Naive thymus-derived CD8-positive, alpha-beta T cell (primary cell): ENCODE measurements at regions not wholly inside any gene's neighbourhood (a gene's known extent, or its start where the extent isn't known, plus 50 kb on each side); places are given as distances from the start of the nearest gene placed in this dataset.

Experiments used
- ATAC-seq, 2 donors: fragments of 150-1000 bp; cut with Tn5 transposase in 1 of 2; sonication (Bioruptor Pico), chemical (Tn5 transposase) in 1 of 2; 1 replicate in 1 of 2; 2 replicates in 1 of 2; pipeline ENCODE4 v1.10.0; 2021; ENCODE audit warnings: mild to moderate bottlenecking in 2 of 2, moderate library complexity in 2 of 2
- POLR2A ChIA-PET: fragments of 350-600 bp; sonication (Branson Sonifier 250); formaldehyde crosslinking; loops from one replicate; lab custom pipeline; 2021; ENCODE audit warnings: antibody characterized with exemption; lab: Charles Lee
- DNase-seq, 10 donors: peaks; one replicate each; pipeline versions ENCODE4 v3.0.0 to v3.0.0-alpha.2; 2020 to 2022
- H3K27ac Mint-ChIP-seq, 10 donors: one replicate each; pipeline ENCODE4 v1.8.0; 2020 to 2022; ENCODE audit warnings: mild to moderate bottlenecking in 10 of 10, mixed read lengths in 10 of 10, moderate library complexity in 4 of 10, inconsistent platforms in 1 of 10
- H3K27me3 Mint-ChIP-seq, 5 donors: one replicate each; pipeline ENCODE4 v1.8.0; 2021 to 2022; ENCODE audit warnings: mixed read lengths in 5 of 5
- H3K36me3 Mint-ChIP-seq, 3 donors: one replicate each; pipeline ENCODE4 v1.8.0; 2020 to 2022; ENCODE audit warnings: mixed read lengths in 3 of 3, mild to moderate bottlenecking in 2 of 3, inconsistent platforms in 1 of 3
- H3K4me1 Mint-ChIP-seq, 4 donors: one replicate each; pipeline ENCODE4 v1.8.0; 2021 to 2022; ENCODE audit warnings: mixed read lengths in 4 of 4
- H3K4me3 Mint-ChIP-seq, 10 donors: one replicate each; pipeline ENCODE4 v1.8.0; 2020 to 2022; ENCODE audit warnings: mild to moderate bottlenecking in 10 of 10, mixed read lengths in 10 of 10, moderate library complexity in 6 of 10, inconsistent platforms in 1 of 10
- H3K9me3 Mint-ChIP-seq, 9 donors: one replicate each; pipeline ENCODE4 v1.8.0; 2020 to 2022; ENCODE audit warnings: mixed read lengths in 9 of 9, mild to moderate bottlenecking in 3 of 9, inconsistent platforms in 1 of 9, moderate library complexity in 1 of 9

DNA sequence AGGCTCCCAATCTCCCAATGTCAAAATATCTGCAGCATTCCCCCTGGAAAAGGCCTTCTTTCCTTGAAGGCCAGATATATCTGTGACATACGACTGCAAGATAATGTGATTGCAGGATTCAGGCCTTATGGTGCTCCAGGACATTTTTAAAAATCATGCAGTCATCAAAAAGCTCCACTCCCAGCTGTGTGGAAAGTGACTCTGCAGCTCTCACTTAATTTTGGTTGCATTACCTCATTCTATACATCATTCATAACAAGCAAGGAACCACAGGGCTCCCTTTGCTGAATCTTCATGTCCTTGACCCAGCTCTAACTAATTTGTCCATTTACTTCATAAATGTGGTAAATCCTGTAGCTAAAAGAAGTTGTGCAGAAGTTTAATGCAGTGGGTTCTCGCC lies 386.2 kb upstream of the SLC30A5 start:
- POLR2A ChIA-PET, result no interaction called here

DNA sequence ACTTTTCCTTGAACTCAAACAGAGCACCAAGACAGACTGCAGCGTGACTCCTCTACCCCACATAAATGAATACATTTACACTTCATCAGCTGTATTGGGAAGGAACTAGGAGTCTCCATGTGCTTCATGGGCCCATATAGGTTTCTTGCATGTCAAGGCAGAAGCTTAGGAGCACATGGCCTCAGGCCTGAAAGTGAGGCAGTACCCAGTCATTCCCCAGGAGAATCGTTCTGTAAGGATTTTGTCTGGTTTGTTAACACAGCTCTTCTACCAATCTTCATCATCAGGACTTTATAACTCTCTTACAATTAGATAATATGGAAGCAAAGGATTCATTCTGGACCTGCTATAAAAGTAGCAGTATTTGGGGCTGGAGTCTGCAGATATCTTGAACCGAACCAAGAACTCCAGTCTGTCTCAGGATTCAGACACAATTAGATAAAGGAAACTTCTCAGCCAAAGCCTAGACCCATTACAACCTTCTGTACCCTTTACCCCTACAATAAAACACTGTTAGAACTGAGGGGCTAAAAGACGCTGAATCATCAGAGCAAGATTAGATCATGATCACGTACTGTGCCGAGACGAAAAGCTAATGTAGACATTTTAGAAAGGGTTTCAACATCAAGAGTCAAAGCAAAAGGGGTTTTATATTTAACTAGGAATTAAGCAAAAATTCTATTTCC lies 385.5 kb upstream of the SLC30A5 start:
- H3K27ac Mint-ChIP-seq, result peak overlapping the region in 1 of 10 donors; percentile 38
- no peaks in the 10 kb centered on the region for H3K36me3 Mint-ChIP-seq
- POLR2A ChIA-PET, result no interaction called here
- ATAC-seq (no peak), DNase-seq (no peak)
- peaks cover 0 to 3% (median 0%) of the 10 kb centered on the region in 9 donors for H3K9me3 Mint-ChIP-seq
- H3K4me3 Mint-ChIP-seq, result no peak overlapping the region
- H3K4me1 Mint-ChIP-seq, result peaks cover 16 to 40% (median 32%) of the 10 kb centered on the region in 4 donors
- no peaks in the 10 kb centered on the region for H3K27me3 Mint-ChIP-seq

More for the DNA sequence above, 386.2 kb upstream of the SLC30A5 start:
- no peak for ATAC-seq
- Mint-ChIP-seq H3K4me1 (peaks cover 14 to 34% (median 27%) of the 10 kb centered on the region in 4 donors), H3K9me3 (peaks cover 0 to 3% (median 0%) of the 10 kb centered on the region in 9 donors), H3K4me3 (no peak overlapping the region), H3K27me3 (no peaks in the 10 kb centered on the region), H3K36me3 (no peaks in the 10 kb centered on the region), H3K27ac (peak overlapping the region in 1 of 10 donors; percentile 17)
- DNase-seq, result no peak

DNA sequence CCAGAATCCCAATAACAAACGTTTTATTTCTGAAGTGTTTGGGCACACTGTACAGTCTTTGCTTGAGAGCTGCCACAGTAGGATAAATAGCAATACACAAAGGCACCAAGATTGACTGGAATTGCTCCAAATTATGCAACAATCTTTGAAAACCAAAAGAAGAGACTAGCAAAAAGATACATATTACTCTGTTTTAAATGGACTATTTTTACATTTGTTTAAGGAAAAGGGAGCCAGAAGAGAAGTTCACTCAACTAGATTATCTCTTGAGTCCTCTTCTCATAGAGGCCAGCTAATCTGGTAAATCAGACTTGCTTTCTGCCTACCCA lies 385.0 kb upstream of the SLC30A5 start:
- POLR2A ChIA-PET, result no interaction called here
- peaks cover 0 to 3% (median 0%) of the 10 kb centered on the region in 9 donors for H3K9me3 Mint-ChIP-seq
- peaks cover 19 to 45% (median 33%) of the 10 kb centered on the region in 4 donors for H3K4me1 Mint-ChIP-seq
- H3K27ac Mint-ChIP-seq, result peak overlapping the region in 1 of 10 donors; percentile 3
- no peaks in the 10 kb centered on the region for H3K36me3 Mint-ChIP-seq
- no peak for ATAC-seq
- no peaks in the 10 kb centered on the region for H3K27me3 Mint-ChIP-seq
- no peak for DNase-seq
- no peak overlapping the region for H3K4me3 Mint-ChIP-seq

DNA sequence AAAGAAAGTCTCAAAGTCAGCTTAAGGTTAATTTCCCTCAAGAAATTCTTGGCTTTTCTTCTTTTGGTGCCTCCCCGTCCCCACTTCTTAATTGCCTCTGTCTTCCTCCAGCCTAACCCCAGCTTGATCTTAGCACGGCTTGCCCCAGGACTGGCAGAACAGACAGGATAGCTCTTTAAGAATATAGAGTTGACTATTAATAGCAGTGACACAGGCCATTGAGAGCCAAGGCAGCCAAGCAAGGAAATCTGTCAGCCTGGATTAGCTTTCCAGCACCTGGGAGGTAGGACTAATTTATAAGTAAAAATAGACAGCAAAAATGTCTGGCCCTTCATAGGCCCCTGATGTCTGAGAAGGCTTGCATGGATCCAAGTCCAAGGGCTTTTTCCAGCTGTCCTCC lies 384.6 kb upstream of the SLC30A5 start:
- peaks cover 0 to 3% (median 0%) of the 10 kb centered on the region in 9 donors for H3K9me3 Mint-ChIP-seq
- peak overlapping the region in 1 of 10 donors; percentile 71 for H3K27ac Mint-ChIP-seq
- no peaks in the 10 kb centered on the region for H3K36me3 Mint-ChIP-seq
- DNase-seq (no peak), ATAC-seq (no peak)
- H3K4me1 Mint-ChIP-seq, result peaks cover 19 to 45% (median 33%) of the 10 kb centered on the region in 4 donors
- POLR2A ChIA-PET, result no interaction called here
- no peaks in the 10 kb centered on the region for H3K27me3 Mint-ChIP-seq
- no peak overlapping the region for H3K4me3 Mint-ChIP-seq

DNA sequence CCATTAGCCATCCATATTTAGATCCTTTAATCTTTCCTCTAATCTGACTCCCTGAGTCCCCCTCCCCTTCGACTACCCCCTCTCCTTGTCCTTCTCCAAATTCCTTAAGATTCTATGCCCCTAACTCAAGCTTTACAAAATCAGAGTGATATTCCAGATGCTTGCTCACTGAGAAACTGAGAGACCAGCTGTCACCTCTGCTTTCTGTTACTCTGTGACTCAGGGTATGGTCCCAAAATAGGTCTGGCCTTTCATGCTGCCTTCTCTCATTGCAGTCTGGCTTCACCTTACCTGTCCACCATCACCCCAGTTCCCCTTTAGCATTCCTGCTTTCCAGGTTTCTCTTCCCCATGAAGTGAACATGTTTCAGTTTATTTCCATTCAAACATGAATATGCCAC lies 383.3 kb upstream of the SLC30A5 start:
- Mint-ChIP-seq H3K27ac (peak overlapping the region in 9 of 10 donors; percentile 56 to 96 (median 86)), H3K36me3 (no peaks in the 10 kb centered on the region), H3K27me3 (no peaks in the 10 kb centered on the region), H3K9me3 (peaks cover 0 to 3% (median 0%) of the 10 kb centered on the region in 9 donors), H3K4me3 (peak overlapping the region in 7 of 10 donors; percentile 11 to 75 (median 68)), H3K4me1 (peaks cover 20 to 48% (median 37%) of the 10 kb centered on the region in 4 donors)
- DNase-seq, result no peak
- no peak for ATAC-seq
- POLR2A ChIA-PET, result no interaction called here

DNA sequence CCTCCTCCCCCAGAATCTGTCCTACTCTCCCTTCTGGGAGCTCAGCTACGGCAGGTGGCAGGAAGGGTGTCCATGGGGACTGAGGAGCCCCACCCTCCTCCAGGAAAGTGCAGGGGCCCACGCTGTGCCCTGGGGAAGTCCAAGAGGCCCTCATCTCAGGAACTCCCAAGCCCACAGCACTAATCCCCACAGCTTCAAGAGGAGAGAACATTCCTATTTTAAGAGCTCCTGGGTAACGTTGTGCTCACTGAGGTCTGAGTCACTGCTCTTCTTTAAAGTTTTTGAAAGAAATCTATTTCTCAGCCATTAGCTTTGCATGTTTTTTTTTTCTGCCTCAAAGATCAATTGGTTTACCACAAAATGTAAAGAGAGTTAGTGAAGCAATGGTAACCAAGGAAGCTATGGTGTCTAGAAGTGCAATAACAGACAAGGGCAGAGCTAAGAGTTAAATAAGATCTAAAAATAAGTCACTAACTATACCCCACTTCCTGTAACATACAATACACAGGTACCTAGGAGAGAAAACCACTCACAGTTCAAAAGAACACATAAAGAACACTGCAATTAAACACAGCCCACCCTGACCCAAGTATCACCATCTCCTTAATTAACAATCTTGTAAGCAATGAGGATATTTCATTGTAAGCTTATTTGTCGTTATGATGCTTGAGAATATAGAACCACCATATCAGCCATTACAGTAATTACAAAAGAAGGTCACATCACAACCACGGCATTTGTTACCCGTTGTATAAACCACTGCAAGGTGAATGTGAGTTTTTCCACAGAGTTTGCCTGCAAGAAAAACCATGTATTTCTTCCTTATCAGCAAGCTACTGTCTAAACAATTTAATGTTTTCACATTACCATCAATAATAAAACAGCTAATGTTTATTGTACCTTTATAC lies 382.3 kb upstream of the SLC30A5 start:
- H3K4me1 Mint-ChIP-seq, result peaks cover 21 to 48% (median 37%) of the 10 kb centered on the region in 4 donors
- ATAC-seq, result peak; percentile 95 to 98
- H3K27ac Mint-ChIP-seq, result peak overlapping the region; percentile 46 to 96 (median 87)

DNA sequence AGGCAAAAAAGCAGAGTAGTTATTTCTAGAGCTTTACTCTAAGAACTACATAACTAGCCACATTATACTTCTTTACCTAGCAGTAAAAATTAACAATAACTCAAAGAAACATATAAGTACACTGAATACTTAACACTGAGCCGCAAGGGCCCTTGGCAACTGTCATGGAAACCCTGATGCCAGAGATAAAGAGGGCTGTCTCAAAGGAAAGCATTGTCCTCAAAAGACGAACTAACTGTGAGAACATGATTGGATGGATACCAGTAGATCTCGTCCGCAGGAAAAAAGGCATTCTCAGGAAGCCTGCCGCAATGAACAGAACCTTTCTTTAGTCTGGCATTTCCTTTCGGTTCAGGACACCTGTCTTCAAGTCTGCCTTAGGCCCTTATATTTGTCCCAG lies 379.0 kb upstream of the SLC30A5 start:
- ATAC-seq (no peak), DNase-seq (no peak)
- Mint-ChIP-seq H3K27ac (peak overlapping the region in 6 of 10 donors; percentile 10 to 49 (median 25)), H3K9me3 (peaks cover 0 to 14% (median 4%) of the 10 kb centered on the region in 9 donors), H3K27me3 (no peaks in the 10 kb centered on the region), H3K36me3 (peaks cover 0 to 4% (median 2%) of the 10 kb centered on the region in 3 donors), H3K4me1 (peaks cover 21 to 39% (median 34%) of the 10 kb centered on the region in 4 donors), H3K4me3 (no peak overlapping the region)
- POLR2A ChIA-PET, result no interaction called here

More for the DNA sequence above, 382.3 kb upstream of the SLC30A5 start:
- peak in 4 of 10 donors; percentile 24 to 80 (median 70) for DNase-seq
- peak overlapping the region; percentile 23 to 75 (median 70) for H3K4me3 Mint-ChIP-seq
- no peaks in the 10 kb centered on the region for H3K27me3 Mint-ChIP-seq
- POLR2A ChIA-PET, result interaction anchor here (0.6 to 0.9 kb wide), 3 partner anchors 277 to 1496 kb away, joined by 3 read pairs; no protein-coding TSS in a partner anchor
- no peaks in the 10 kb centered on the region for H3K36me3 Mint-ChIP-seq
- H3K9me3 Mint-ChIP-seq, result peaks cover 0 to 3% (median 0%) of the 10 kb centered on the region in 9 donors

DNA sequence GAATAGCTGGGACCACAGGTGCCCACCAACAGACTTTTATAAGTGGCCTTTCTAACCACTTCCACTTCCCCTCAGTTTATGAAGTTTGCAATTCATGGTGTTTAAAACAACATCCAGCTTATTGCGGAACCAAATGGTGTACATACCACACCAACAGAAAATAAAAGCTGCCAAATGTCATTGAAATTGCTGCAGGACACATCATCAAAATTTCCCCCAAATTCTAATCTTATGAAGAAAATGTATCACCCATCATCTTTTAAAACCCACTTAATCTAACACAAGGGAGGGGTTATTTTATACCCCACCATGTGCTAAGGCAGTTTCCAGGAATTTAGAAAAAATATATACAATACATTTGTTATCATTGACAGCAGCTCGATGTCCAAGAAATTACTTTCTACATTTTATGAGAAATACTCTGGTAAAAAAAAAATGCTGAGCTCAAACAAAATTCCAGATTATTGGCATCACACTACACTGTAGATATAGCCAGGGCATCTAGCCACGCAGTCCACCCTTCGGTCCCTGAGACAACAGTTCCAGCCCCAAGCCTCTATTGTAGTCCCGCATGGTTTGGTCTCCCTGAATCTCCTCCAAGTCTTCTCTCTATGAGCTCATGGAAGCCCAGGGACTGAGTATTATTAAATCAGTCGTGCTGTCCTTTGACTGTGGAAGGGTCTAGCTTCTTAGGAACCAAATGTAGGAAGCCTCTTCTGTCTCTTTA lies 372.8 kb upstream of the SLC30A5 start:
- DNase-seq (no peak), ATAC-seq (no peak)
- H3K27ac Mint-ChIP-seq, result no peak overlapping the region
- POLR2A ChIA-PET, result no interaction called here
- no peaks in the 10 kb centered on the region for H3K27me3 Mint-ChIP-seq
- H3K4me1 Mint-ChIP-seq, result peaks cover 2 to 5% (median 3%) of the 10 kb centered on the region in 4 donors
- peak overlapping the region in 1 of 10 donors; percentile 41 for H3K4me3 Mint-ChIP-seq
- H3K36me3 Mint-ChIP-seq, result peaks cover 0 to 4% (median 2%) of the 10 kb centered on the region in 3 donors
- H3K9me3 Mint-ChIP-seq, result peaks cover 0 to 19% (median 8%) of the 10 kb centered on the region in 9 donors

DNA sequence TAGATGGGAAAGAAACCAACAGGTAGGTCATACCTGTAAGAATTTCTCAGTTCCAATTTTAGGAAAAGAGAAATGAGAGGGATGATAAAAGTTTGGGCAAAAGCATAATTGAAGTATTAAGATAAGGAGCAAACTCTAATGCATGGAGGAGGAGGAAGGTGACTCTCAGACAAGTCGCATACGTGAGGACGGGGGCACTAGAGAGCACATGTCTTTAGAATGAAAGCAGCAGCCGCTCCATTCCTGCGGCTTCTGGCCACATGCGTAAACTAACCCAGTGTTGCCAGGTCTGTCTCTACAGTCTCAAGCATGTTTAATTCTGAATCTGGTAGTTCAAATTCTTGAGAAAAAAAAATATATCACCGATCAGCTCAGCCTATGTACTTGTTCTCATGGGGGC lies 371.5 kb upstream of the SLC30A5 start:
- H3K4me3 Mint-ChIP-seq, result no peak overlapping the region
- H3K4me1 Mint-ChIP-seq, result peaks cover 6 to 10% (median 9%) of the 10 kb centered on the region in 4 donors
- no peaks in the 10 kb centered on the region for H3K27me3 Mint-ChIP-seq
- H3K27ac Mint-ChIP-seq, result no peak overlapping the region
- ATAC-seq (no peak), DNase-seq (no peak)
- H3K36me3 Mint-ChIP-seq, result peaks cover 0 to 4% (median 2%) of the 10 kb centered on the region in 3 donors
- peaks cover 0 to 19% (median 6%) of the 10 kb centered on the region in 9 donors for H3K9me3 Mint-ChIP-seq
- POLR2A ChIA-PET, result no interaction called here

DNA sequence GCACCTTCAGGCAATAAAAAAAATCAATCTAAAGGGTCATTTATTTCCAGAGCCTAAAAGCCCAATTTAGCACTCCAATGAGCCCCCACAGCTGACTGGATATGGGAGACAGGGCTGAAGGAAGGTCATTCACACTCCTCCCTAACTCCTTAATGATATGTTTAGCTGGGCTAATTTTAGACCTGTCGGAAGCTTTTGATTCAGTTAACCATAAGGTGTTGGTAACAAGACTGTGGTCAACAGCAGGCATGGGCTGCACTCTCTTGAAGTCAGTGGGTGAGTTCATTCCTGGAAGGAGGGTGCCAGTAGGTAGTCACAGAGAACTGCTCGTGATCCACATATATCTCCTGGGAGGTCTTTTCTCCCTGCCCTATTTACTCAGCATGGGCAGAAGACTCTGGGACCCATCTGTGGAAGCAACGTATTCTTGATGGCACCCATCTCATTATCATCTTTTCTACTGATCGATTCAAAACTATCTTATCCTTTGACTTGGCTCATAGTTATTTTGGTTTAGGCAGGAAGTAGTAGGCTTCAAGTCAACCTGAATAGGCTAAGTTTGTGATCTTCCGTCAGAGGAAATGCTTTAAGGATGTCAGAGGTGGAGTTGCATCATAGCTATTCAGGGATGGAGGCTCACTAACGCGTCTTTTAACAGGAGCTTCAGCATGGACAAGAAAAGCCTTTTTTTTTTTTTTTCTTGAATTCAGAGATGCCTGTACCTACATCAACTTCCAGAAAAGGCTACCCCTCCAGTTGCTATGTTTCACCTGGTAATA lies 367.7 kb upstream of the SLC30A5 start:
- DNase-seq (peak in 2 of 10 donors; percentile 19 to 28), ATAC-seq (peak in 1 of 2 donors; percentile 77)
- POLR2A ChIA-PET, result no interaction called here

DNA sequence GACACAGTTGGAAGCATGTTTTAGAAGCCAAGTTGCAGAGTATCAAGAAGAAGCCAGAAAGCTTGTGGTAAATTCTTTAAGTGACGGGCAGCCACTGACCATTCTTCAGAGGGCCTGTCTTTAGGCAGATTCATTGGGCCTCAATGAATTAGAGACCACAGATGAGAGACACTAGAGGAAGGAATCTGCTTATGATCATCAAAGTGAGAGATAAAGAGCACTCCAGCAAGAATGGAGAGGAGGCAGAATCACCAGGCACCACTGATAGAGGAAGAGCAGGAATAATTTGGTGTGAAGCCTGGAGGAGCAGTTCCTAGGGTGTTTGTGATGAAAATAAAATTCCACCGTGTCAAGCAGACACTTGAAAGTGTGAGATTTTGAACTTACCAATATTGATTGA lies 365.9 kb upstream of the SLC30A5 start:
- Mint-ChIP-seq H3K4me1 (peaks cover 5 to 14% (median 10%) of the 10 kb centered on the region in 4 donors), H3K36me3 (no peaks in the 10 kb centered on the region), H3K4me3 (no peak overlapping the region), H3K9me3 (peaks cover 0 to 9% (median 2%) of the 10 kb centered on the region in 9 donors), H3K27me3 (no peaks in the 10 kb centered on the region), H3K27ac (peak overlapping the region in 2 of 10 donors; percentile 10 to 32)
- DNase-seq (no peak), ATAC-seq (no peak)
- POLR2A ChIA-PET, result interaction anchor here (0.8 kb wide), 1 partner anchor 22 kb away, joined by 3 read pairs; no protein-coding TSS in a partner anchor

More for the DNA sequence above, 367.7 kb upstream of the SLC30A5 start:
- Mint-ChIP-seq H3K4me1 (peaks cover 5 to 10% (median 8%) of the 10 kb centered on the region in 4 donors), H3K27ac (peak overlapping the region in 1 of 10 donors; percentile 34), H3K27me3 (no peaks in the 10 kb centered on the region), H3K9me3 (peaks cover 0 to 10% (median 4%) of the 10 kb centered on the region in 9 donors), H3K36me3 (no peaks in the 10 kb centered on the region), H3K4me3 (no peak overlapping the region)
